ENCODE measurements at regions not wholly inside any gene's neighbourhood (a gene's known extent, or its start where the extent isn't known, plus 50 kb on each side); places are given as distances from the start of the nearest gene placed in this dataset.

DNA sequence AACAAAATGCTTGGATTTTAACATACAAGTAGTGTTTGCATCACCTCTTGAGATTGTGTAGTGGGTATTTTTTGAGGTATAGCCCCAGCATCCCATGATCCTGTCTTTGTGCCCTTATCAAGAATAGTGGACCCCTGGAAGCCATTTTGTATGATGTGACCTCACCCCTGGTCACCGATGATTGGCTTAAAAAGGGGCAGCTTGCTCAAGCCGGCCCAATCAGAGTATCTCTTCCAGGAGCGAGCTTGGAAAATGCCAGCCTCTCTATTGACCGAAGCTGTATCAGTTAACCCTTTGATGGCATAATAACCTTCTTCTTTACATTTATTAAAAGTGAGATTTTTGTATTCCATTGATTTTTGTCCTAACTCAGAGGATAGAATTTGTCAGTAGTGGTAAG lies 55.5 kb upstream of the FAM20A start:
- Histone ChIP-seq H3K27me3 (ENCODE audit: insufficient read depth, poor library complexity, severe bottlenecking) (no peaks in the 10 kb centered on the region), H3K27ac (replicated peaks) (no peak overlapping the region), H3K4me3 (replicated peaks; ENCODE audit: insufficient read depth, low read length) (no peak overlapping the region)
- TF ChIP-seq, protein P1, sequence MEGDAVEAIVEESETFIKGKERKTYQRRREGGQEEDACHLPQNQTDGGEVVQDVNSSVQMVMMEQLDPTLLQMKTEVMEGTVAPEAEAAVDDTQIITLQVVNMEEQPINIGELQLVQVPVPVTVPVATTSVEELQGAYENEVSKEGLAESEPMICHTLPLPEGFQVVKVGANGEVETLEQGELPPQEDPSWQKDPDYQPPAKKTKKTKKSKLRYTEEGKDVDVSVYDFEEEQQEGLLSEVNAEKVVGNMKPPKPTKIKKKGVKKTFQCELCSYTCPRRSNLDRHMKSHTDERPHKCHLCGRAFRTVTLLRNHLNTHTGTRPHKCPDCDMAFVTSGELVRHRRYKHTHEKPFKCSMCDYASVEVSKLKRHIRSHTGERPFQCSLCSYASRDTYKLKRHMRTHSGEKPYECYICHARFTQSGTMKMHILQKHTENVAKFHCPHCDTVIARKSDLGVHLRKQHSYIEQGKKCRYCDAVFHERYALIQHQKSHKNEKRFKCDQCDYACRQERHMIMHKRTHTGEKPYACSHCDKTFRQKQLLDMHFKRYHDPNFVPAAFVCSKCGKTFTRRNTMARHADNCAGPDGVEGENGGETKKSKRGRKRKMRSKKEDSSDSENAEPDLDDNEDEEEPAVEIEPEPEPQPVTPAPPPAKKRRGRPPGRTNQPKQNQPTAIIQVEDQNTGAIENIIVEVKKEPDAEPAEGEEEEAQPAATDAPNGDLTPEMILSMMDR (IDR thresholded peaks at IDR 0.05; ENCODE audit: insufficient read depth, low read length), result no peak
- TF ChIP-seq POLR2AphosphoS5 (IDR thresholded peaks at IDR 0.05; ENCODE audit: low read depth), result no peak
- TF ChIP-seq, protein P2, sequence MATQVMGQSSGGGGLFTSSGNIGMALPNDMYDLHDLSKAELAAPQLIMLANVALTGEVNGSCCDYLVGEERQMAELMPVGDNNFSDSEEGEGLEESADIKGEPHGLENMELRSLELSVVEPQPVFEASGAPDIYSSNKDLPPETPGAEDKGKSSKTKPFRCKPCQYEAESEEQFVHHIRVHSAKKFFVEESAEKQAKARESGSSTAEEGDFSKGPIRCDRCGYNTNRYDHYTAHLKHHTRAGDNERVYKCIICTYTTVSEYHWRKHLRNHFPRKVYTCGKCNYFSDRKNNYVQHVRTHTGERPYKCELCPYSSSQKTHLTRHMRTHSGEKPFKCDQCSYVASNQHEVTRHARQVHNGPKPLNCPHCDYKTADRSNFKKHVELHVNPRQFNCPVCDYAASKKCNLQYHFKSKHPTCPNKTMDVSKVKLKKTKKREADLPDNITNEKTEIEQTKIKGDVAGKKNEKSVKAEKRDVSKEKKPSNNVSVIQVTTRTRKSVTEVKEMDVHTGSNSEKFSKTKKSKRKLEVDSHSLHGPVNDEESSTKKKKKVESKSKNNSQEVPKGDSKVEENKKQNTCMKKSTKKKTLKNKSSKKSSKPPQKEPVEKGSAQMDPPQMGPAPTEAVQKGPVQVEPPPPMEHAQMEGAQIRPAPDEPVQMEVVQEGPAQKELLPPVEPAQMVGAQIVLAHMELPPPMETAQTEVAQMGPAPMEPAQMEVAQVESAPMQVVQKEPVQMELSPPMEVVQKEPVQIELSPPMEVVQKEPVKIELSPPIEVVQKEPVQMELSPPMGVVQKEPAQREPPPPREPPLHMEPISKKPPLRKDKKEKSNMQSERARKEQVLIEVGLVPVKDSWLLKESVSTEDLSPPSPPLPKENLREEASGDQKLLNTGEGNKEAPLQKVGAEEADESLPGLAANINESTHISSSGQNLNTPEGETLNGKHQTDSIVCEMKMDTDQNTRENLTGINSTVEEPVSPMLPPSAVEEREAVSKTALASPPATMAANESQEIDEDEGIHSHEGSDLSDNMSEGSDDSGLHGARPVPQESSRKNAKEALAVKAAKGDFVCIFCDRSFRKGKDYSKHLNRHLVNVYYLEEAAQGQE (IDR thresholded peaks at IDR 0.05; ENCODE audit: insufficient replicate concordance, low read depth), result no peak
- TF ChIP-seq SPI1 (IDR thresholded peaks at IDR 0.05; ENCODE audit: borderline replicate concordance, low read depth), result no peak
- no peak for DNase-seq (ENCODE audit: low read depth in 1 of 2, low spot score in 1 of 2)

Data from HL-60 (cell line).